ENCODE measurements at regions not wholly inside any gene's neighbourhood (a gene's known extent, or its start where the extent isn't known, plus 50 kb on each side); places are given as distances from the start of the nearest gene placed in this dataset.

DNA sequence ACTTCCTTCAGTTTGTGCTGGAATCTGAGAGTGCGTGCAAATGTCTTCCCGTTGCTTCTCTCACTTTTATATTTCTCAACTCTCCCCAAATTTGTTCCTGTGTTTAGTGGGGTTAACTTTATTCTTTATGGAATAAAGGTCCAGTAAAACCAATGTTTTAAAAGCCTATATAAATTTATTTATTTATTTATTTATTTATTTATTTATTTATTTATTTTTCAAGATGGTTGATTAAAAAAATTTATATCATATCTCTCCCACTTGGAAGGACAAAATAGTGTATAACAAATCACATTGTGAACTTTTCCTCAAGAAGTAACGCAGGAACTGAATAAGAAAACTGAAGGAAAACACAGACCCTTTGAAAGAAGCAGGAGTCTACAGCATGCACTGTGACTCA lies 95.3 kb upstream of the ITM2A start:
- TF ChIP-seq, protein P1, sequence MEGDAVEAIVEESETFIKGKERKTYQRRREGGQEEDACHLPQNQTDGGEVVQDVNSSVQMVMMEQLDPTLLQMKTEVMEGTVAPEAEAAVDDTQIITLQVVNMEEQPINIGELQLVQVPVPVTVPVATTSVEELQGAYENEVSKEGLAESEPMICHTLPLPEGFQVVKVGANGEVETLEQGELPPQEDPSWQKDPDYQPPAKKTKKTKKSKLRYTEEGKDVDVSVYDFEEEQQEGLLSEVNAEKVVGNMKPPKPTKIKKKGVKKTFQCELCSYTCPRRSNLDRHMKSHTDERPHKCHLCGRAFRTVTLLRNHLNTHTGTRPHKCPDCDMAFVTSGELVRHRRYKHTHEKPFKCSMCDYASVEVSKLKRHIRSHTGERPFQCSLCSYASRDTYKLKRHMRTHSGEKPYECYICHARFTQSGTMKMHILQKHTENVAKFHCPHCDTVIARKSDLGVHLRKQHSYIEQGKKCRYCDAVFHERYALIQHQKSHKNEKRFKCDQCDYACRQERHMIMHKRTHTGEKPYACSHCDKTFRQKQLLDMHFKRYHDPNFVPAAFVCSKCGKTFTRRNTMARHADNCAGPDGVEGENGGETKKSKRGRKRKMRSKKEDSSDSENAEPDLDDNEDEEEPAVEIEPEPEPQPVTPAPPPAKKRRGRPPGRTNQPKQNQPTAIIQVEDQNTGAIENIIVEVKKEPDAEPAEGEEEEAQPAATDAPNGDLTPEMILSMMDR (IDR thresholded peaks at IDR 0.05; ENCODE audit: low read depth, low read length), result no peak
- TF ChIP-seq POLR2A (IDR thresholded peaks at IDR 0.05; ENCODE audit: extremely low read depth, insufficient read length) (no peak), MYC (IDR thresholded peaks at IDR 0.05; ENCODE audit: low read depth, low read length) (no peak)
- TF ChIP-seq, protein P2, sequence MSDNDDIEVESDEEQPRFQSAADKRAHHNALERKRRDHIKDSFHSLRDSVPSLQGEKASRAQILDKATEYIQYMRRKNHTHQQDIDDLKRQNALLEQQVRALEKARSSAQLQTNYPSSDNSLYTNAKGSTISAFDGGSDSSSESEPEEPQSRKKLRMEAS (IDR thresholded peaks at IDR 0.05; ENCODE audit: low read depth, low read length), result no peak
